HUES64 (cell line): ENCODE measurements at regions not wholly inside any gene's neighbourhood (a gene's known extent, or its start where the extent isn't known, plus 50 kb on each side); places are given as distances from the start of the nearest gene placed in this dataset.

Experiments used
- H3K27ac ChIP-seq: 2 replicates; pipeline ENCODE4 v1.7.0; 2013; ENCODE audit warnings: low read depth, low read length, inconsistent platforms
- H3K27me3 ChIP-seq: 2 replicates; pipeline ENCODE4 v1.6.1; 2013; ENCODE audit warnings: mild to moderate bottlenecking, low read length; ENCODE audit not compliant: insufficient read depth
- H3K36me3 ChIP-seq: 2 replicates; pipeline ENCODE4 v1.6.1; 2013; ENCODE audit warnings: mild to moderate bottlenecking, low read length; ENCODE audit not compliant: insufficient read depth
- H3K4me1 ChIP-seq: 2 replicates; pipeline ENCODE4 v1.6.1; 2013; ENCODE audit warnings: mild to moderate bottlenecking, low read length, moderate library complexity; ENCODE audit not compliant: insufficient read depth
- H3K4me3 ChIP-seq: 2 replicates; pipeline ENCODE4 v1.5.1; 2013; ENCODE audit warnings: mild to moderate bottlenecking, low read length, moderate library complexity
- H3K9ac ChIP-seq: 2 replicates; pipeline ENCODE4 v1.6.1; 2013; ENCODE audit warnings: mild to moderate bottlenecking, low read depth, low read length
- H3K9me3 ChIP-seq: 2 replicates; pipeline ENCODE4 v1.6.1; 2013; ENCODE audit warnings: low read depth, low read length; ENCODE audit not compliant: insufficient read depth
- WGBS: fragments of 150-250, 120-280 bp; methylation state at CpG from one replicate; pipeline ENCODE4 v1.1.7; 2013; ENCODE audit warnings: missing lambda C conversion rate; 5-methylcytosine and 5-hydroxymethylcytosine counted together

DNA sequence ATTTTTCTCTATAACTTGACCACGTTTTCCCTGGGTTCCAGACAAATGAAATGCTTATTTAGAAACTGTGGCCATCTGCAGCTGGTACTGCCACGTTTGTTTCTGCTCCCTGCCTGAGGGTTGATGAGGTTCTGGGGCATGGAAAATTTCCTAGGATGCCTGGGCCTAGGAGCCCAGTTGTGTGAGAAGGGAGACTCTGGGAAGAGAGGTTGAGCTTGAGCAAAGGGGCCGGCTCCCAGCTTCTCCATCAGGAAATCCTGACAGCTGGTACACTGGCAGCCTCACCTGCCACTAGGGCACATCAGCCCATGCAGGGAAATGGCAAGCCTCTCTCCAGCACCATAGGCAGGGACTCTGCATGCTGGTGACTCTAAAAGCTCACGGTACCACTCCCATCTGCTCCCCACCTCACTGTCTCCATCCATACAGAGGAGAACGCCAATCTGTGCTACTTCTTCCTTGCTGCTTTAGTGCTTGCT is 165.4 kb upstream of the PPP2R3A start:
- Histone ChIP-seq H3K9me3 (no peaks in the 10 kb centered on the region), H3K4me3 (no peak overlapping the region), H3K9ac (no peak overlapping the region), H3K27ac (no peak overlapping the region), H3K4me1 (peaks cover 3% of the 10 kb centered on the region; the same call in 1 of the 2 replicates), H3K27me3 (no peaks in the 10 kb centered on the region), H3K36me3 (no peaks in the 10 kb centered on the region)
- 85% methylated on average over 5 of the region's 5 CpGs for WGBS

DNA sequence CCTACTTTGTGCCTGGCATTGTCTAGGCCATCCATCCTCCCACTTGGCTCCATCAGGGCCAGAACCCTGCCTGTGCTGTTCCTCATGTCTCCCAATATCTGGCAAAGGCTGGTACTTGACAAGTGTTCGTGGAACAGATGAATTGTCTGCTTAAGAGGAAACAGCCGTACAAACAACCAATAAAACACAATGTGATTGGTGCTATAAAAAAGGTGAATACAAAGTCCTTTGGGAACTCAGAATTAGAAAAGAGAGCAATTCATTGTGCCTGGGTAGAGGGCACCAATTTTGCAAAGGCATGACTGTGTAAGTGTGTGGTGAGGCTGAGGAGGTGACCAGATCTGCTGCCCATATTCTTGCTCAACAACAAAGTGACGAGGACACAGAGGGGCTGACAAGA is 164.5 kb upstream of the PPP2R3A start:
- Histone ChIP-seq H3K4me1 (peaks cover 3% of the 10 kb centered on the region; the same call in 1 of the 2 replicates), H3K4me3 (no peak overlapping the region), H3K9ac (no peak overlapping the region), H3K27me3 (no peaks in the 10 kb centered on the region), H3K27ac (no peak overlapping the region), H3K9me3 (no peaks in the 10 kb centered on the region), H3K36me3 (no peaks in the 10 kb centered on the region)
- WGBS: 89% methylated on average over 3 of the region's 3 CpGs

DNA sequence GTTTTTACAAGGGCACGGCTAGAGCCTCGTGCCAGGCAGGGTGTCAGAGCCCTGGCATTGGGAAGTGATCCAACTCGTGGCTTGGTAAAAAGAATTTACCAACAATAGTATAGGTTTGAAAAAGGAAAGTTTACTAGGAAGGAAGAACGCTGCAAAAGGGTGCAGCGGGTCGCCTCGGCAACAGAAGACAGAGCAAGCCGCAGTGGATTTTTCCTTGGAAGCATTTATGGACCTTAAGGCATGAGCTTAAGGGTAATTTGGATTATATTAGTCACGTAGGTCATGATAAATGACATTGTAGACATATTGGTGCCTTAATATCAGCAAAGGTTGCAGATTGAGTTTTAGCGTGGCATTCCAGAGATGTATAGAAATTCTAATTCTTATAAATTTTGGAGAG is 163.4 kb upstream of the PPP2R3A start:
- Histone ChIP-seq H3K9ac (no peak overlapping the region), H3K4me3 (no peak overlapping the region), H3K9me3 (no peaks in the 10 kb centered on the region), H3K36me3 (no peaks in the 10 kb centered on the region), H3K4me1 (peaks cover 3% of the 10 kb centered on the region; the same call in 1 of the 2 replicates), H3K27ac (no peak overlapping the region), H3K27me3 (no peaks in the 10 kb centered on the region)
- WGBS: 95% methylated on average over 10 of the region's 10 CpGs

DNA sequence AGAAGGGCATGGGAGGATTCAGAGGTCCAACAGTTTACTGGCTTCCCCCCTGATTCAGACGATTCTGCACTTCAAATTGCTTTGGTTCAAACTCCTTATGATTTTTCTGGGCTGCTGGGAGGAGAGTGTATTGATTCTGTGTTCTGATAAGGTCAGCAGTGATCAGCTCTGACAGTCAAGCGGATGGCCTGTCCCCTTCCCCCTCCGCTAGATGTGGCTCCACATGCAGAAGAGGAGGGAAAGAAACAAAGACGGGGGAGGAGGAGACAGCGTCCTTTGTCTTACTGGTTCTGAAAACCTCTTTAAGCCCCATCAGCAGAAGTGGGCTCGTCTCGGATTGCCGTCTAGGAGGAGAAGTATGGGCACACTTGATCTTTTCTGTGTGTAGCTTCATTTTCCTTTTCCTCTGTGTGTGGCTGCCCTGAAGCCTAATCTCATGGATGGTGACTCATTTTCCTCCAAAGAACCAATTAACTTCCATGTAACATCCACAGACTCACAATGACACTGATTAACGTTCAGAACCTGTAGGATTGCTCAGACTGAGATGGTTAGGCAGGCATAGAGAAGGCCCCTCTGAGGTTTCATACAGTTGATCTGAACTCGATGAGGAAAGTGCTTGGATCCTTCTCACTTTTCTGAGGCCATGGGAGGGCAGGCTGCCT is 162.4 kb upstream of the PPP2R3A start:
- Histone ChIP-seq H3K9me3 (no peaks in the 10 kb centered on the region), H3K27me3 (no peaks in the 10 kb centered on the region), H3K36me3 (no peaks in the 10 kb centered on the region), H3K27ac (no peak overlapping the region), H3K9ac (no peak overlapping the region), H3K4me3 (no peak overlapping the region), H3K4me1 (peaks cover 6% of the 10 kb centered on the region; the same call in 1 of the 2 replicates)
- 81% methylated on average over 10 of the region's 10 CpGs for WGBS

DNA sequence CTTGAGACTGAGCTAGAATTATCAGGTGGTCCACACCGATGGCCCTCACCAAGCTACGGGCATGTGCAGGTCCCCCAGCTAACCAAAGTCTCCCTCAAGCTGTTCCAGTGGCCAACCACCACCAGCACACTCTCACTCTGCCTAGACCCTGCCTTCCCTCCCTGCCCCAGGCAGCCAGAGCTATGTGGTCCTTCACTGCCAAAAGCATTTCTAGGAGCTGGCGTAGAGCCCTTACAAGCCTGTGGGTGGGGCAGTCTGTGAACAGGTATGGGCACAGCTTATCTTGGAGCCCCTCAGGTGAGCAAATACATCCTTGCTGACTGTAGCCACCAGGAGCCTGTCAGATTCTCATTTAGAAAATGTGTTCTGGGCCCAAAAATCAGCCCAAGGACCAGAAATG is 159.8 kb upstream of the PPP2R3A start:
- H3K36me3 ChIP-seq: no peaks in the 10 kb centered on the region
- peaks cover 9% of the 10 kb centered on the region; the same call in 1 of the 2 replicates for H3K4me1 ChIP-seq
- no peaks in the 10 kb centered on the region for H3K27me3 ChIP-seq
- H3K27ac ChIP-seq: no peak overlapping the region
- WGBS: 90% methylated on average over 3 of the region's 3 CpGs
- no peak overlapping the region for H3K4me3 ChIP-seq
- H3K9me3 ChIP-seq: no peaks in the 10 kb centered on the region
- no peak overlapping the region for H3K9ac ChIP-seq

DNA sequence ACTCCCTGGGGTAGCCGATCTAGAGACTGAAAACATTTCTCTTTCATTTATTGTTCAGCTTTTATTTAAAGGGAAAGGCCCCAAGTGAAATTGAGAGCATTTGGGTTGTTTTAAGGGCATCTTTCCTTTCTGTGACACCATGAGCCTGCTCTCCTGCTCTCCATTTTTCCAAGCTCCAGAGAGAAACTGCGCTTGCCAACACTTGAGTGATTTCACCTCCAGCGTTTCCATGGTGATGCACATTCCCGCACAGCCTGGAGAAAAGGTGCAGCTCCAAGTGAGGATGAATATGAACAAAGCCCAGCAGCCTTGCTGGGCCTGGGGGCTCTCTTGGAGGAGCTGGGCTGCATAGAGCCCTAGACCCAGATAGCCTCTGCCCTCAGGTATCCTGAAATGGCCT is 159.2 kb upstream of the PPP2R3A start:
- Histone ChIP-seq H3K27ac (no peak overlapping the region), H3K9me3 (no peaks in the 10 kb centered on the region), H3K4me1 (peaks cover 9% of the 10 kb centered on the region; the same call in 1 of the 2 replicates), H3K36me3 (no peaks in the 10 kb centered on the region), H3K27me3 (no peaks in the 10 kb centered on the region), H3K9ac (no peak overlapping the region), H3K4me3 (no peak overlapping the region)
- WGBS: 87% methylated on average over 4 of the region's 4 CpGs

DNA sequence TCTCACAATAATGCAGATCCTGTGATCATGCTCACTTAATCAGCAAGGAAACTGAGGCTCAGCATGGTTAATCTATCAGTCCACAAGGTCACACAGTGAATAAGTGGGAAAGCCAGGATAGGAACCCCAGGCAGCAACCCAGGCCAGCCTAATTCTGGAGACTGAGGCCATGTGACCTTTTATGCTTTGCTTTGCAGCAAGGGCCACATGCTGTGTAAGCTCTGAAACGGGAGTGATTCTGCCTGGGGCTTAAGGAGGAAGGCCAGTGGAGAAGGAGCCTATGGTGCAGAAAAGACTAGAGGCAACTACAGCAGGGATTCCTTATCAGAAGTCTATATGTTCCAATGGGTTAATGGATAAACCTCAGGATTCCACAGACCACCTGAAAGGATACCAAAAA is 157.6 kb upstream of the PPP2R3A start:
- H3K9me3 ChIP-seq: no peaks in the 10 kb centered on the region
- H3K4me3 ChIP-seq: no peak overlapping the region
- no peak overlapping the region for H3K27ac ChIP-seq
- H3K4me1 ChIP-seq: peaks cover 8% of the 10 kb centered on the region; the same call in 1 of the 2 replicates
- no peaks in the 10 kb centered on the region for H3K27me3 ChIP-seq
- H3K36me3 ChIP-seq: no peaks in the 10 kb centered on the region
- 22% methylated on average over 1 of the region's 1 CpG for whole genome bisulfite sequencing
- H3K9ac ChIP-seq: no peak overlapping the region

DNA sequence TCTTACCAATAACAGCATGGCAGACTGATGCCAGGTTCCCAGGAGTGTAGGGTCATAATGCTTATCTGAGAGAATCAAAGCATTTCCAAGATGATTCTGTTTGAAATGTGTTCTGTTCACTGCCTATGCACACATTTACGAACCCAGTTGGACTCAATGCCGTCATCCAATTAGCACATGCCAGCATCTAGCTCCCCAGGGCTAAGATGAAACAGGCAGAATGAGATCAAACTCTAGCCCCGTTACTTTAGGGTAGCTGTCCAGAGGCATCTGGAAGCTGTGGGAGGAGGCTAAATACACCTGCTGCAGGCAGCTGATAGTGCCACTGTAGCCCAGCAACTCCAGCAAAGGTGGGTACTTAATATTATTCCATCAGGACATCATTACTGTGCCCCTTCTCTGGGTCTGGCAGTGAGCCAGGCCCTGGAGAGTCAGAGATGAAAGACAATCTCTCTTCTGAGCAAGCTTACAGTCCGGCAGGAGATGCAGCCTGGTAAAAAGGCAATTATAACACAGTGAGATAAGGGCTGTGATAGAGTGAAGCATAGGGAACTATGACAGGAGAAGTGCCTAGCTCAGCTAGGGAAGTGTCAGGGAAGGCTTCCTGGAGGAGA is 156.4 kb upstream of the PPP2R3A start:
- Histone ChIP-seq H3K27ac (no peak overlapping the region), H3K27me3 (no peaks in the 10 kb centered on the region), H3K9me3 (no peaks in the 10 kb centered on the region), H3K9ac (no peak overlapping the region), H3K36me3 (no peaks in the 10 kb centered on the region), H3K4me1 (peaks cover 6% of the 10 kb centered on the region; the same call in 1 of the 2 replicates), H3K4me3 (no peak overlapping the region)
- 94% methylated on average over 4 of the region's 4 CpGs for WGBS

DNA sequence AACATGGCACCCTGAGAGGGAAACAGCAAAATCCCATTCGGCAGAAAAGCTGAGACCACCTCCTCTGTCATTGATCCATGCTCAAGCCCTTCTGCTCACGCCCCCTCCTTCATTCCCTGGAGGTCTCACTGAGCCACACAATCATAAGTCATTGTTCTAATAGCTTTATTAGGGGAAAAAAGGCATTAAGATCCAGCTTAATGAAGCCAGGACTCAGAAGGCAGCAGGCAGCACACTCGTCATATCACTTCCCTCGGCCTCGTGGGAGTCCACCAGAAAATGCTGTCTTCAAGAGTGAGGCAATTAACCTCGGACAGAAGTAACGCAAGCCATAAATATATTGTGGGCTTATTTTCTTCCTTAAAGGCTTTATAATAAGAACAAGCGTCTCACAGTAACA is 153.9 kb upstream of the PPP2R3A start:
- Histone ChIP-seq H3K36me3 (no peaks in the 10 kb centered on the region), H3K9me3 (no peaks in the 10 kb centered on the region), H3K4me1 (peaks cover 6% of the 10 kb centered on the region; the same call in 1 of the 2 replicates), H3K4me3 (no peak overlapping the region), H3K27ac (no peak overlapping the region), H3K27me3 (no peaks in the 10 kb centered on the region), H3K9ac (no peak overlapping the region)
- WGBS: 93% methylated on average over 8 of the region's 8 CpGs

DNA sequence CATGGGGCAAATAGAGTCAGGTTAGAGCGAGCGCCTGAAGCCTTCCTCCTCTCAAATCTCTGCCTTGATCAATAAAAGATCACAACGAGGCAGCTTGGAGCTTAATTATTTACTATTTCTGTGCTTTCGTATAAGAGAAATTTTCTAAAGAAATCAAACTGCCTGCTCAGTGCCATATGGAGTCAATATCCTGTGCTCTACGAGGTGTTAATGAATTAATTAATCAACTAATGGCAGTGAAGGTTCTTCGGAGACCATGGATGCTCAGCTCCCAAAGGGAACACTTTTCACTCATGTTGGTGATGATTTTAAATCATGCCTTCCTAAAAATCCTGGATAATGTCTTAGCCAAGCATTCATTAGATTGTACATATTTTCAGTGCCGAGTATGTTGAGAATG is 153.5 kb upstream of the PPP2R3A start:
- Histone ChIP-seq H3K27ac (no peak overlapping the region), H3K27me3 (no peaks in the 10 kb centered on the region), H3K36me3 (no peaks in the 10 kb centered on the region), H3K9ac (no peak overlapping the region), H3K4me1 (peaks cover 6% of the 10 kb centered on the region; the same call in 1 of the 2 replicates), H3K4me3 (no peak overlapping the region), H3K9me3 (no peaks in the 10 kb centered on the region)
- 93% methylated on average over 6 of the region's 7 CpGs for WGBS

DNA sequence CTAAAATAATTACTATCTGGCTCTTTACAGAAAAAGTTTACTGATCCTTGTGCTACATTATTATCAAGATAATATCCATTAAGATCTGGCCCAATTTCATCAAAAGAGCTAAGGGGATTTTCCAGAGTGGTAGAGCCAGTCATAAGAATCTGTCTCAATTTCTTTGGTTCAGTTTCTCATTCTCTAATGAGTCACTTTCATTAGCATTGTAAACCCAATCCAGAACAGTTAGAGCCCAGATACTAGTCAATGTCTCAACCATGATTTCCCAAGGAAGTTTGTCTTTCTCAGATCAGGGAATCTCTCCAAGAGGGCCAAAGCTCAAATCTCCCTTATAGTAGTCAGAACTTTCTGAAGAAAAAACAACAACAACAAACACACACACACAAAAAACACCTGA is 131.1 kb upstream of the PPP2R3A start:
- Histone ChIP-seq H3K9me3 (no peaks in the 10 kb centered on the region), H3K4me1 (no peaks in the 10 kb centered on the region), H3K4me3 (no peak overlapping the region), H3K27ac (no peak overlapping the region), H3K27me3 (no peaks in the 10 kb centered on the region), H3K36me3 (no peaks in the 10 kb centered on the region), H3K9ac (no peak overlapping the region)
